DND-41 (cell line): ENCODE measurements at regions not wholly inside any gene's neighbourhood (a gene's known extent, or its start where the extent isn't known, plus 50 kb on each side); places are given as distances from the start of the nearest gene placed in this dataset.

Experiments
- ATAC-seq: fragments of 200-7000 bp; cut with Tn5 transposase; 3 replicates; pipeline ENCODE4 v1.9.1; 2021; ENCODE audit warnings: low read depth; ENCODE audit not compliant: insufficient read depth
- DNase-seq: peaks from one replicate; pipeline ENCODE4 v3.0.0-alpha.2; 2020
- H2AFZ ChIP-seq: 2 replicates; pipeline ENCODE4 v1.6.0; 2012; ENCODE audit warnings: low read depth, low read length
- H3K27ac ChIP-seq: 2 replicates; pipeline ENCODE4 v1.5.1; 2012; ENCODE audit warnings: low read length, inconsistent platforms
- H3K27me3 ChIP-seq: fragments of 200-600 bp; sonication (generic); 2 replicates; pipeline ENCODE4 v1.6.0; 2012; ENCODE audit warnings: low read length, mild to moderate bottlenecking, inconsistent platforms; ENCODE audit not compliant: insufficient read depth, poor library complexity
- H3K36me3 ChIP-seq: 2 replicates; pipeline ENCODE4 v1.5.1; 2012; ENCODE audit warnings: low read length, inconsistent platforms; ENCODE audit not compliant: insufficient read depth
- H3K4me1 ChIP-seq: 2 replicates; pipeline ENCODE4 v1.5.1; 2012; ENCODE audit warnings: mild to moderate bottlenecking, low read length; ENCODE audit not compliant: insufficient read depth
- H3K4me2 ChIP-seq: 2 replicates; pipeline ENCODE4 v1.6.0; 2012; ENCODE audit warnings: mild to moderate bottlenecking, moderate library complexity, low read length, inconsistent platforms; ENCODE audit not compliant: insufficient read depth
- H3K4me3 ChIP-seq, 2 experiments: fragments of 200-600 bp in 1 of 2; shearing (Covaris generic) in 1 of 2; 2 replicates each; pipeline ENCODE4 v1.5.1; 2012 to 2016; ENCODE audit warnings: inconsistent platforms in 2 of 2, low read length in 2 of 2, mild to moderate bottlenecking in 2 of 2, low read depth in 1 of 2, moderate library complexity in 1 of 2
- H3K79me2 ChIP-seq: 2 replicates; pipeline ENCODE4 v1.6.0; 2012; ENCODE audit warnings: low read length, inconsistent platforms; ENCODE audit not compliant: insufficient read depth
- H3K9ac ChIP-seq: 2 replicates; pipeline ENCODE4 v1.6.0; 2012; ENCODE audit warnings: low read depth, mild to moderate bottlenecking, inconsistent platforms, low read length, moderate library complexity
- H3K9me3 ChIP-seq: 2 replicates; pipeline ENCODE4 v1.5.1; 2012; ENCODE audit warnings: low read length, moderate library complexity, mild to moderate bottlenecking, inconsistent platforms; ENCODE audit not compliant: insufficient read depth, severe bottlenecking
- H4K20me1 ChIP-seq: 2 replicates; pipeline ENCODE4 v1.6.0; 2012; ENCODE audit warnings: low read length; ENCODE audit not compliant: insufficient read depth
- CTCF ChIP-seq: IDR thresholded peaks from 2 replicates; pipeline ENCODE4 v1.5.1; 2012; ENCODE audit warnings: borderline replicate concordance, low read length, moderate library complexity, mild to moderate bottlenecking; ENCODE audit not compliant: poor library complexity, severe bottlenecking; ENCODE audit errors: extremely low read depth
- EZH2 ChIP-seq: IDR thresholded peaks from 3 replicates; pipeline ENCODE4 v1.6.1; 2012; ENCODE audit warnings: borderline replicate concordance, low read depth, mild to moderate bottlenecking, moderate library complexity, low read length, inconsistent platforms; ENCODE audit not compliant: severe bottlenecking

DNA sequence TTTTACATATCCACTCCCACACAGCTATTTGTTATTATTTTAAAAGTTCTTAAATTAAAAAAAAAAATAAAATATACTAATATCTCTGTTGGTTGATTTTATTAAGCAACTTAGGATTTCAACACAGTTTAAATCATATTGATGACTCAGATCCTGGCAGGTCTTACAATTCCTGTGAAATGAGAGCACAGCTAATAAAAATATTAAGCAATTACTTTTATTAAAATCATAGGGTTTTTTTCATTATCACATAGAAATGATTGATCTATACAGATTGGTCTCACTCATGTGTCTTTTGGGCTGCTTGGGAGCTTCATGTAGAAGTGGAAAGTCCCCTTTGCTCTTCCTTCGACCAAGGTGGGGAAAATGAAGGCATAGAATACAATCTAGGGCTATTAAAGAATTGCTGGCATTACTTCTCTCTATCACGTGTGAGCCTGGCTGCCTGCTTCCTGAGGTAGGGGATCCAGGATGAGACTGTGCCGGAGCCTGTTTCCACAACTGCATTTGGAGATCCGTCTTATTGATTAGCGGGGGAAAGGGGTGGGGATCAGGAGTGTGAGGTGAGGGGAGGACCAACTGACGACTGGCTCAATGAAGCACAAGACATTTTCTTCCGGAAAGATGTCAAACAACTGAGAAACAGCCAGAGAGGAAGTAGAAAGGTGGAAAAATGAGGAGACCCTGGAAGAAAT is 858.0 kb downstream of the USP25 start:
- Histone ChIP-seq H4K20me1 (no peaks in the 10 kb centered on the region), H3K9me3 (no peaks in the 10 kb centered on the region), H3K4me3 (no peak overlapping the region), H3K4me2 (no peak overlapping the region), H3K9ac (no peak overlapping the region), H3K79me2 (no peaks in the 10 kb centered on the region), H2AFZ (no peak overlapping the region), H3K4me1 (no peaks in the 10 kb centered on the region), H3K36me3 (no peaks in the 10 kb centered on the region), H3K27ac (no peak overlapping the region), H3K27me3 (no peaks in the 10 kb centered on the region)
- DNase-seq (no peak), ATAC-seq (no peak)
- TF ChIP-seq EZH2, result no peak
- TF ChIP-seq CTCF, result no peak

DNA sequence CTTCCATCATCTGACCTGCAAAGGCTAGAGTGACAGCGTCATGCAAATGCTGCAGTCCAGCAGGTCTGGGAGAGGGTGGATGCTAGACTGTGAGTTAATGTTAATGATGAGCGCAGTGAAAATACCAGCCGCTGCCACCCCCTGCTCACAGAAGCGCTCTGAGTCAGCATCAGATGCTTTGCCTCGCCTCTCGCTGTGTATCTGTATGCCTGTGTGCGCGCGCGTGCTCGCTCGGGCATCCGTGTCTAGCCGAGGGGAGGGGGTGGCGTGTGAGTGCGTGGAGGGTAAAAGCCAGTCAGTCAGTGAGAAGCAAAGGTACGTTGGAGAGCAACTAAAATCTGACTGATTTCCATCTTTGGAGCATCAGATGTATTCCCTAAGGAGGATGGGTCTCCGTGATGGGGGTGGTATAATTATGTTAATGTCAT is 858.7 kb downstream of the USP25 start:
- no peak overlapping the region for H2AFZ ChIP-seq
- H3K36me3 ChIP-seq, result no peaks in the 10 kb centered on the region
- no peaks in the 10 kb centered on the region for H3K9me3 ChIP-seq
- no peak overlapping the region for H3K27ac ChIP-seq
- H3K79me2 ChIP-seq, result no peaks in the 10 kb centered on the region
- H4K20me1 ChIP-seq, result no peaks in the 10 kb centered on the region
- H3K9ac ChIP-seq, result no peak overlapping the region
- DNase-seq (no peak), ATAC-seq (no peak)
- H3K4me3 ChIP-seq, result no peak overlapping the region
- no peaks in the 10 kb centered on the region for H3K4me1 ChIP-seq
- no peaks in the 10 kb centered on the region for H3K27me3 ChIP-seq
- no peak for TF ChIP-seq EZH2
- TF ChIP-seq CTCF, result no peak
- no peak overlapping the region for H3K4me2 ChIP-seq

GRCh38 chr21:16589006-16589898 is 859.5 kb downstream of the USP25 start:
- no peak for DNase-seq
- Histone ChIP-seq H3K36me3 (no peaks in the 10 kb centered on the region), H3K9me3 (no peaks in the 10 kb centered on the region), H4K20me1 (no peaks in the 10 kb centered on the region), H3K4me1 (no peaks in the 10 kb centered on the region), H3K27me3 (no peaks in the 10 kb centered on the region), H3K4me2 (no peak overlapping the region), H2AFZ (no peak overlapping the region), H3K27ac (no peak overlapping the region), H3K79me2 (no peaks in the 10 kb centered on the region), H3K4me3 (no peak overlapping the region), H3K9ac (no peak overlapping the region)
- TF ChIP-seq EZH2 (no peak), CTCF (no peak)
- no peak for ATAC-seq
